HG03159 (cell line): ENCODE measurements at regions not wholly inside any gene's neighbourhood (a gene's known extent, or its start where the extent isn't known, plus 50 kb on each side); places are given as distances from the start of the nearest gene placed in this dataset.

Source experiments
- ATAC-seq: cut with Tn5 transposase; IDR thresholded peaks from one replicate; pipeline ENCODE4 v1.9.1; 2021; ENCODE audit warnings: mild to moderate bottlenecking, moderate library complexity; ENCODE audit not compliant: unreplicated experiment

DNA sequence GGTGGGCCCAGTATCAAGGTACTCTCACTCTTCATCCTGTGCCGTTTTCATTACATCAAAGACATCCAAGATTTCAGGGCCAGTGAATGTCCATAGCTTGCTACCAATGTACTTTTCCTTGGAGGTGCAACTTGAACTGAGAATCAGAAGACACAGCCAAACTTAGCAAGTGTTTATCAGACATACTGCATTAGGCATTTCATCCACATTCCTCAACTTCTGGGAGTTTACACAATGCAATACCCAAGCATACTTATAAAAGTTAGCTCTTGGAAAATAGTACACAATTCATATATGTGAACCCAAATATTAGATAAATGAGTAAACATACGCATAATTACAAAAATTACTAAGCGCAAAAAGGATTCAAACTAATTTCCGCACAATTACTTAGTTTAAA is 216.3 kb upstream of the RHOBTB1 start:
- ATAC-seq: no peak

- no peak for ATAC-seq
Measured at GRCh38 chr10:61159253-61159652, 215.3 kb upstream of the RHOBTB1 start.

GRCh38 chr10:61157182-61157581 is 213.2 kb upstream of the RHOBTB1 start:
- no peak for ATAC-seq

- ATAC-seq: no peak
Measured at GRCh38 chr10:61153771-61154170, 209.8 kb upstream of the RHOBTB1 start.

GRCh38 chr10:61151059-61151458 is 207.1 kb upstream of the RHOBTB1 start:
- no peak for ATAC-seq

DNA sequence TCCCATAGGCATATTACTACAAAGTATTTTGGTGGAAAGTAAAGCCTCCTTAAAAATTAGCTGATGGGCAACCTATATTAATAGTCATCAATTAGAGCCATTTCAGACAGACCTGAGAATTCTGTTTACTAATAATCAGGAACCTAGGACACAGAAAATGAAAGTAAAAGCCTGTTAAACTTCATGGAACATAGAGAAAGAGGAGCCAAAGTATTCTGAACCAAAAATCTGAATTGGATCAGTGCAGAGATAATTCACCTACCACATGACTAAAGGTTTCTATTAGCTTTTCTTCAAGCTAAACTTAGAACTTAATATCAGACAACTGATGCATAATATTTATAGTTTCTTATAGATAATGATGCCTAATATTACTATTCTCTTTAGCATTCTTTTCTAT is 204.5 kb upstream of the RHOBTB1 start:
- no peak for ATAC-seq

GRCh38 chr10:61142987-61143386 is 199.0 kb upstream of the RHOBTB1 start:
- ATAC-seq: no peak

- peak; percentile 60 for ATAC-seq
Measured at GRCh38 chr10:61140765-61141392, 196.9 kb upstream of the RHOBTB1 start.

GRCh38 chr10:61139592-61139953 is 195.6 kb upstream of the RHOBTB1 start:
- no peak for ATAC-seq

DNA sequence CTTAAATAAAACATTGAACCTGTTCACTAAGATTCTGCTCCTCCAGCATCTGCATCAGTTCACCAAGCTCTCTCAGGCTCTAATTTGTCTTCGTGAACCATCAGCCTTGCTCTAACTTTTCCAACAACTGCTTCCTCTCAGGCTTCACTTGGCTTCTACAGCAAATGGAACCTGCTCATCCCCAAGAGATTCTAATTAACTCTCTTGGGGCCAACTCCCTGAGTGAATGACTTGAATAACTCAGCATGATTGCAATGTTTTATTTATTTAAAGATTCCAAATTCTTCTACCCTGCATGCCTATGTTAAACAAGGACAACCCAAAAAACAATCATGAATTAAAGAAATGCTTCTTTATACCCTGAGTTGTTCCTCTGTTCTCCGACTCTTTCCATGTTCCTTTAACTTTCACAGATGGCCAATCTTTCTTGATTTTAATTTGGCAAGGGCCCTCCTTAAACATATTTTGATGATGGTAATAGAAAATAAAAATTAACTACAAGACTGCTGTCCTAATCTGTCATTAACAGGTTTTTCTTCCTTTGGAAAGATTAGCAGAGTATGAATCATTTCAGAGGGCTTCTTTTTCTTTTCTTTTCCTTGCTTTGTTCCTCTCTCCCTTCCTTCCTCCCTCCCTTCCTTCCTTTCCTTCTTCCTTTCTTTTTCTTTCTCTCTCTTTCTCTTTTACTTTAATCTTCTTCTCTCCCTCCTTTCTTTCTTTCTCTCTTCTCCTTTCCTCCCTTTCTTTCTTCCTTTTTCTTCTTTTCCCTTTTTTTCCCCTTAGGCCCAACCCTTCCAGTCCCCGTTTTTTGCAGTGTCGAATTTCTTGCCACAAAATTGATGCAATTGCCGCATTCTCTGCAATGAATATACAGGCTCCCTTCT is 195.0 kb upstream of the RHOBTB1 start:
- no peak for ATAC-seq

- ATAC-seq: no peak
Measured at GRCh38 chr10:61136139-61136538, 192.2 kb upstream of the RHOBTB1 start.

- ATAC-seq: peak; percentile 92
Measured at GRCh38 chr10:61135276-61135721, 191.3 kb upstream of the RHOBTB1 start.

DNA sequence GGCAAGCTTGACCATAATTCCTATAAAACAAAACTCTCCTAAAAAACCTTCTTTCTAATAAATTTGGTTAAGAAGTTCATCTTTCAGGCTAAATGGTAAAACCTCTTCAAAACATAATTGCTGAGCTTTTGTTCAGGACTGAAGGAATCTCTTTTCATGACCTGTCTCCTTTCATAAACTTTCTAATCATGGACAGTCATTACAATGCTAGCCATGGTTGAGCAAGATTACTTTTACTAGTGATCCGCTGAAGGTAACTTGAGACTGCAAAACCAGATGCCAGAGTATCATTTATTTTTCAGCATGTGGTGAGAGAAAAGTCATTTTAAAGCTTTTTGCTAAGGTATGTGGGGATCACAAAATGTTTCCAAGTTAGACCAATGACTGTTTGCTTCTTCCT is 186.4 kb upstream of the RHOBTB1 start:
- no peak for ATAC-seq

DNA sequence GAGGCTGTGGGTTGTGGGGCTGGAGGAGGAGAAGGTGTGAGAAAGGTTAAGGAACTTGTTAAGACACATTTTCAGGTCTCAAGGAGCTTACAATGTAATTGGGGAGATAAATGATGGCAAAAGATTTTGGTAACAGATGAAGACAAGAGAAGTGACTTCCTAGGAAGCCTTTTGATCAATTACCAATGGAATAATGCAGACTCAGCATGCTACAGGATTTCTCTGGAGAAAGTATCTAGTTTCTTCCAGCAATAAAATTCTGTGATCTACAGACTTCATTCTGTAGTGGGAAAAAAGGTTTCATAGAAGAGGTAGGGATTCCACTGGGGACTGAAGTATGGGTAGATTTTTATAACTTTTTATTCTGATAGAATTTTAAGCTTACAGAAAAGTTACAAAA is 184.2 kb upstream of the RHOBTB1 start:
- ATAC-seq: no peak

GRCh38 chr10:61125560-61126170 is 181.7 kb upstream of the RHOBTB1 start:
- ATAC-seq: peak; percentile 81

DNA sequence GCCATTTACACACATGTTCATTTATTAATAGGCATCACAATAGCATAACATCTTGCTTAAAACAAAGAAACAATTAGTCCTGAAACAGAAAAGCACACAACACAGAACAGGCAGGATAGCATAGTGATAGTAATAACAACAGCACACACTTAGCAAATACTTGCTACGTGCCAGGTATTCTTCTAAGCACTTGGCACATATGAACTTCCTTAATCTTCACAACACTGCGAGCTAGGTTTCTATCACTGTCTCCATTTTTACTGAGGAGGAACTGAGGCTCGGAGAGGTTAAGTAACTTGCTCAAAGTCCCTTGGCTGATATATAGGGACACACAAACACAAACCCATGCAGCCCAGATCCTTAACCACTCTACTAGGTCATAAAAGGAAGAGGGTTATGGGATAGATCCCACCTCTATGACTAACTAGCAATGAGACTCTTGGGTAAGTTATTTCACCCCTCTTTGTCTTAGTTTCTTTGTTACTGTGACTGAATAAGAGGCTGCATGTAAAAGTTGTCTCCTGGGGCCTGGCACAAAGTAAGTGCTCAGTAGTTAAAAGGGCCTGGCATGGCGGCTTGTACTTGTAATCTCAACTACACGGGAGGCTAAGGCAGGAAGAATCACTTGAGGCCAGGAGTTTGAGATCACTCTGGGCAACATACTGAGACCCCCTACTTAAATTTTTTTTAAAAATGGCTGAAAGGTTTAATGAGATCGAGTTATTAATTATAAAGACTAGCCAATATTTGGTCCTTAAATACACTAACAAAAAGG is 181.0 kb upstream of the RHOBTB1 start:
- no peak for ATAC-seq

GRCh38 chr10:61120805-61121204 is 176.8 kb upstream of the RHOBTB1 start:
- ATAC-seq: peak; percentile 44

DNA sequence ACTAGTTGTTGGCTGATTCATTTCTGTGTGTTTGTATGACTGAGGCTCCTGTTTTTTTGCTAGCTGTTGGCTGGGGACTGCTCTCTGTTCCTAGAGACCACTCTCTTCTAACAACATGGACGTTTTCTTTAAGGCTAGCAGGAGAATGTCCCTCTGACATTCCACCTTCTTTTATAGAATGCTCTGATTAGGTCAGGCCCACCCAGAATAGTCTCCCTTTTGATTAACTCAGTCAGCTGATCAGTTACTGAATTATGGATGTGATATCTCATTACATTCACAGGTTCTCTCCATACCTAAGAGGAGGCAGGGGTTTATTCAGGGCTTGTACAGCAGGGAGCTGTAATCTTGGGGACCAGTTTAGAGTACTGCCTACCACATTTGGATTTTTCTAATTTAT is 175.6 kb upstream of the RHOBTB1 start:
- no peak for ATAC-seq

DNA sequence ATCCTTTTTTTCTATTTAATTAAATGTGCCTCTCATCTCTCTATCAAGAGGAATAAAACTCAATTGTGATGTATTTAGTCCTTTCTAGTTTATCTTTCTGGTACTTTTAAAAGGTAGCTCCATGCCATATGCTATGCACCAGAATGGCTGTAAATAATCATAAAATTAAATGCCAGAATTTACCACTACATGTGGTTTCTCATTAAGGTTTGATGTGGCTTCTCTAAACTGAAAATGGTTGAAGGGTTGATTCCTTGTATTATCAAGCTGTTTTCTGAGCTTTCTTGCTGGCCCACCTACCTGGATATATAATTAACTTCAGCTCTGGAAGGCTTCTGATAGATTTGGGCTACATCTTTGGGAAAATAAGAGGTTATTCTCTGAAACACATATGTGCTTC is 171.9 kb upstream of the RHOBTB1 start:
- ATAC-seq: no peak

- ATAC-seq: no peak
Measured at GRCh38 chr10:61112771-61113170, 168.8 kb upstream of the RHOBTB1 start.

GRCh38 chr10:61110936-61111335 is 167.0 kb upstream of the RHOBTB1 start:
- no peak for ATAC-seq
